ENCODE measurements at regions not wholly inside any gene's neighbourhood (a gene's known extent, or its start where the extent isn't known, plus 50 kb on each side); places are given as distances from the start of the nearest gene placed in this dataset.

- TF ChIP-seq, protein P1, sequence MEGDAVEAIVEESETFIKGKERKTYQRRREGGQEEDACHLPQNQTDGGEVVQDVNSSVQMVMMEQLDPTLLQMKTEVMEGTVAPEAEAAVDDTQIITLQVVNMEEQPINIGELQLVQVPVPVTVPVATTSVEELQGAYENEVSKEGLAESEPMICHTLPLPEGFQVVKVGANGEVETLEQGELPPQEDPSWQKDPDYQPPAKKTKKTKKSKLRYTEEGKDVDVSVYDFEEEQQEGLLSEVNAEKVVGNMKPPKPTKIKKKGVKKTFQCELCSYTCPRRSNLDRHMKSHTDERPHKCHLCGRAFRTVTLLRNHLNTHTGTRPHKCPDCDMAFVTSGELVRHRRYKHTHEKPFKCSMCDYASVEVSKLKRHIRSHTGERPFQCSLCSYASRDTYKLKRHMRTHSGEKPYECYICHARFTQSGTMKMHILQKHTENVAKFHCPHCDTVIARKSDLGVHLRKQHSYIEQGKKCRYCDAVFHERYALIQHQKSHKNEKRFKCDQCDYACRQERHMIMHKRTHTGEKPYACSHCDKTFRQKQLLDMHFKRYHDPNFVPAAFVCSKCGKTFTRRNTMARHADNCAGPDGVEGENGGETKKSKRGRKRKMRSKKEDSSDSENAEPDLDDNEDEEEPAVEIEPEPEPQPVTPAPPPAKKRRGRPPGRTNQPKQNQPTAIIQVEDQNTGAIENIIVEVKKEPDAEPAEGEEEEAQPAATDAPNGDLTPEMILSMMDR (conservative IDR thresholded peaks at IDR 0.05; ENCODE audit: low read depth, low read length), result no peak
- no peak for DNase-seq (ENCODE audit: low read depth)
- H3K4me3 ChIP-seq (ENCODE audit: low read length), result no peak overlapping the region
These were observed 357.5 kb upstream of the ID2 start for GRCh38 chr2:8324164-8324856.

DNA sequence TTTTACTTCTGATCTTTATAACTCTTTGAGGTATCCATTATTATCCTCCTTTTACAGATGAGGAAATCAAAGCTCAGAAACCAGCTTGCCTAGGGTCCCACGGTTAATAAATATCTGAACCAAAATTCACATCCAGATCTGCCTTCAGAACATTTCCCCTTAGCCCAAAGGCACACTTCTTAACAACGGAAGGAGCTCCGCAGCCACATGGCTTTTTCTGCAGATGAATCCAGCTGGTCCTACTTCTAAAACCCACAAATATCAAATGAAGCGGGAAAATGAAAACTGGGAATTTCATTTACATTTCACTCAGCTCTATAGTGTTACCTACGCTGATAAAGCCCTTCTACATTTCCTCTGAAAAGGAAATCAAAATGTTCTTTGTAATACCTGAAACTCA, 357.0 kb upstream of the ID2 start:
- DNase-seq (ENCODE audit: low read depth), result no peak
- H3K4me3 ChIP-seq (ENCODE audit: low read length), result no peak overlapping the region
- TF ChIP-seq, protein P1 (conservative IDR thresholded peaks at IDR 0.05; ENCODE audit: low read depth, low read length), result no peak

- TF ChIP-seq, protein P1 (conservative IDR thresholded peaks at IDR 0.05; ENCODE audit: low read depth, low read length), result no peak
- no peak for DNase-seq (ENCODE audit: low read depth)
- H3K4me3 ChIP-seq (ENCODE audit: low read length), result no peak overlapping the region
These were observed 354.3 kb upstream of the ID2 start for GRCh38 chr2:8327371-8328100.

- DNase-seq (ENCODE audit: low read depth), result no peak
- TF ChIP-seq, protein P1 (conservative IDR thresholded peaks at IDR 0.05; ENCODE audit: low read depth, low read length), result no peak
These were observed 353.6 kb upstream of the ID2 start for GRCh38 chr2:8328217-8328616.

GRCh38 chr2:8329660-8330622, 351.9 kb upstream of the ID2 start:
- H3K4me3 ChIP-seq (ENCODE audit: low read length), result no peak overlapping the region
- TF ChIP-seq, protein P1 (conservative IDR thresholded peaks at IDR 0.05; ENCODE audit: low read depth, low read length), result peak; percentile 7
- DNase-seq (ENCODE audit: low read depth), result no peak

More at GRCh38 chr2:8328217-8328616, 353.6 kb upstream of the ID2 start:
- H3K4me3 ChIP-seq (ENCODE audit: low read length), result no peak overlapping the region

DNA sequence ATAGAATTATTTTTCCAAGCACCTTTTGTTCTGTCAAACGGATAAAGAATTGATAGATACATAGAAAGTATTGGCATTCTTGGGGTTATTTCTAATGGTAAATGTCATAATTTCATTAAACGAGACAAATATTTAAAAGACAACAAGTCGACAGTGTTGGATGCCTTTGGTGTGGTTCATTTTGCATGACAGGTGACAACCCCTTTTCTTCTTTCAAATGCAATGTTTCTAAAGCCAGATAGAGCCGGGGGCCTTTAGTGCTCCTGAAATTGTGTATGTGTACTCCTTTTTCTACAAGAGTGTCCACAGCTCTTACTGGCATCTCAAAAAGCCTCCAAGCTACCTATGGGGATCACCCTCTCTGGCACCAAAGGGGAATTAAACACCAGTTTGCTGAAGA, 350.8 kb upstream of the ID2 start:
- H3K4me3 ChIP-seq (ENCODE audit: low read length), result no peak overlapping the region
- TF ChIP-seq, protein P1 (conservative IDR thresholded peaks at IDR 0.05; ENCODE audit: low read depth, low read length), result no peak
- no peak for DNase-seq (ENCODE audit: low read depth)

All from retinal pigment epithelial cell (primary cell).